ENCODE measurements at regions not wholly inside any gene's neighbourhood (a gene's known extent, or its start where the extent isn't known, plus 50 kb on each side); places are given as distances from the start of the nearest gene placed in this dataset.
"Not testable (repeated sequence)": the region's sequence is repeated elsewhere in the genome, so short reads cannot be mapped to it uniquely, and the experiment has no call there.

GRCh38 chr5:138637256-138637655, 62.1 kb upstream of the HSPA9 start:
- DNase-seq = no peak
- H3K9me3 Mint-ChIP-seq = no peaks in the 10 kb centered on the region
- H3K4me3 Mint-ChIP-seq = no peak overlapping the region
- H3K36me3 Mint-ChIP-seq (ENCODE audit: low read depth) = no peaks in the 10 kb centered on the region
- peaks cover 26% of the 10 kb centered on the region for H3K27me3 Mint-ChIP-seq (ENCODE audit: insufficient read depth)
- TF ChIP-seq CTCF (IDR thresholded peaks at IDR 0.05) = no peak
- H3K4me1 Mint-ChIP-seq (ENCODE audit: low read depth) = peaks cover 10% of the 10 kb centered on the region
- H3K27ac Mint-ChIP-seq = no peak overlapping the region

GRCh38 chr5:138636398-138636944, 61.3 kb upstream of the HSPA9 start:
- Mint-ChIP-seq H3K4me1 (ENCODE audit: low read depth) (peaks cover 10% of the 10 kb centered on the region), H3K27ac (no peak overlapping the region), H3K36me3 (ENCODE audit: low read depth) (no peaks in the 10 kb centered on the region), H3K4me3 (no peak overlapping the region), H3K9me3 (no peaks in the 10 kb centered on the region), H3K27me3 (ENCODE audit: insufficient read depth) (peaks cover 30% of the 10 kb centered on the region)
- no peak for TF ChIP-seq CTCF (IDR thresholded peaks at IDR 0.05)
- no peak for DNase-seq

GRCh38 chr5:138635708-138636107, 60.5 kb upstream of the HSPA9 start:
- H3K4me3 Mint-ChIP-seq = no peak overlapping the region
- no peak for DNase-seq
- no peaks in the 10 kb centered on the region for H3K36me3 Mint-ChIP-seq (ENCODE audit: low read depth)
- H3K27me3 Mint-ChIP-seq (ENCODE audit: insufficient read depth) = peaks cover 27% of the 10 kb centered on the region
- TF ChIP-seq CTCF (IDR thresholded peaks at IDR 0.05) = no peak
- H3K27ac Mint-ChIP-seq = no peak overlapping the region
- H3K9me3 Mint-ChIP-seq = no peaks in the 10 kb centered on the region
- peaks cover 10% of the 10 kb centered on the region for H3K4me1 Mint-ChIP-seq (ENCODE audit: low read depth)

GRCh38 chr5:138635265-138635664, 60.1 kb upstream of the HSPA9 start:
- no peak overlapping the region for H3K27ac Mint-ChIP-seq
- no peaks in the 10 kb centered on the region for H3K36me3 Mint-ChIP-seq (ENCODE audit: low read depth)
- DNase-seq = peak; percentile 21
- H3K27me3 Mint-ChIP-seq (ENCODE audit: insufficient read depth) = peaks cover 23% of the 10 kb centered on the region
- peaks cover 10% of the 10 kb centered on the region for H3K4me1 Mint-ChIP-seq (ENCODE audit: low read depth)
- TF ChIP-seq CTCF (IDR thresholded peaks at IDR 0.05) = no peak
- H3K9me3 Mint-ChIP-seq = no peaks in the 10 kb centered on the region
- H3K4me3 Mint-ChIP-seq = no peak overlapping the region

GRCh38 chr5:138634804-138635203, 59.6 kb upstream of the HSPA9 start:
- H3K27me3 Mint-ChIP-seq (ENCODE audit: insufficient read depth) = peaks cover 20% of the 10 kb centered on the region
- H3K36me3 Mint-ChIP-seq (ENCODE audit: low read depth); H3K4me3 Mint-ChIP-seq; H3K27ac Mint-ChIP-seq; DNase-seq; H3K4me1 Mint-ChIP-seq (ENCODE audit: low read depth); H3K9me3 Mint-ChIP-seq: not testable (repeated sequence)

GRCh38 chr5:138632900-138633489, 57.8 kb upstream of the HSPA9 start:
- H3K4me3 Mint-ChIP-seq = no peak overlapping the region
- peak; percentile 77 for TF ChIP-seq CTCF (IDR thresholded peaks at IDR 0.05)
- no peaks in the 10 kb centered on the region for H3K9me3 Mint-ChIP-seq
- peaks cover 10% of the 10 kb centered on the region for H3K4me1 Mint-ChIP-seq (ENCODE audit: low read depth)
- DNase-seq = peak; percentile 43
- no peak overlapping the region for H3K27ac Mint-ChIP-seq
- peaks cover 12% of the 10 kb centered on the region for H3K27me3 Mint-ChIP-seq (ENCODE audit: insufficient read depth)
- no peaks in the 10 kb centered on the region for H3K36me3 Mint-ChIP-seq (ENCODE audit: low read depth)
